Left cardiac atrium (tissue), 4 donors: ENCODE measurements at regions not wholly inside any gene's neighbourhood (a gene's known extent, or its start where the extent isn't known, plus 50 kb on each side); places are given as distances from the start of the nearest gene placed in this dataset.

Experiments used
- ATAC-seq, 2 donors: fragments of 200-7000 bp; cut with Tn5 transposase; one replicate each; pipeline ENCODE4 v1.9.1; 2020; ENCODE audit warnings: mild to moderate bottlenecking in 2 of 2, moderate library complexity in 2 of 2
- DNase-seq: peaks from one replicate; pipeline ENCODE4 v3.0.0-alpha.2; 2020
- intact Hi-C, 2 donors: fragments of 100-400 bp; cut with DNase I; formaldehyde crosslinking; loops; one replicate each; pipeline versions ENCODE4 v1.14.1 to v1.15.1; 2022 to 2023
- donor health status: DM: no; HTN: yes; CAD: no.
- donor health status: DM: no; HTN: yes; CAD: no; lungs with severe emphysema.
- donor health status: DM: yes; HTN: yes; CAD: no.
- donor health status: Dilated cardiomyopathy.

- DNase-seq (no peak), ATAC-seq (no peak)
- intact Hi-C loops = no loop called here
Measured at GRCh38 chr4:175470131-175470530, 341.9 kb downstream of the GPM6A start.

- no peak for ATAC-seq
- DNase-seq = no peak
- intact Hi-C loops = no loop called here
Measured at GRCh38 chr4:175480404-175480803, 331.7 kb downstream of the GPM6A start.

- intact Hi-C loops = no loop called here
- DNase-seq = no peak
- ATAC-seq = no peak
Measured at GRCh38 chr4:175499735-175500352, 312.2 kb downstream of the GPM6A start.

GRCh38 chr4:175504318-175504717, 307.7 kb downstream of the GPM6A start:
- ATAC-seq (no peak), DNase-seq (no peak)
- intact Hi-C loops = no loop called here

DNA sequence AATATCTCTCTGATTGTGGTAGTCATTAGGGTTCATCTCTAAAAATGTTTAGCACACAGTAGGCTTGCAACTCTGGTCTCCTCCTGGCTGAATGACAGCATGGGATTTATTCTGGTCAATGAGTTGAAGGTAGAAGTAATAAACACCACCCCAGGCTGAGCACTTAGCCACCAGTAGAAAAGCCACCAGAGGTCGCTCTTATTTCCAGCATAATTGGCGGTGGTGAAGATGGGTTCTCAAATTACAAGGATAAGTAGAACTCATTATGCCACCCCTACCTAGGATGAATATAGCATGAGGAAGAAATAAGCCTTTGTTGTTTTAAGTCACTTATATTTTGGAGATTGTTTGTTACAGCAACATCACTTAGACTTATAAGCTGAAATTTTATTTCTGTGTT, 302.7 kb downstream of the GPM6A start:
- ATAC-seq (no peak), DNase-seq (no peak)
- intact Hi-C loops = no loop called here

DNA sequence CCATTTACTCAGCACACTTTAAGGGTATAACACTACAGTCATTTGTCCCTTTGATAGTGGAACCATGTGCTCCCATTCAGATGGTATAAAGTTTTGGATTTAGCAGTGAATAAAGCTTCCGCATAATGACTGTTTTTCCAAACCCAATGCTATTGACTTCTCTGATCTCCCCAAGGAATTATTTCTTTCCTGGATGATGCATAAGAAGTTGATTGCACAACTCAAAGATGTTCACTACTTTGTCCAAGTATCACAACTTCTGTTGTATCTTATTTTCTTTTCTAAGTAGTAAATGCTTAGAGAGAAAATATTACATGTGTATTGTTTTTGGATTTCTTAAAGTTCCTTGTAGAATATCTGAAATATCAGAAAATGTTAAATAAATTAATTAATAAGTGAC, 300.2 kb downstream of the GPM6A start:
- intact Hi-C loops = no loop called here

GRCh38 chr4:175514174-175514573, 297.9 kb downstream of the GPM6A start:
- DNase-seq (no peak), ATAC-seq (no peak)
- intact Hi-C loops = no loop called here

More for the DNA sequence above, 300.2 kb downstream of the GPM6A start:
- DNase-seq (no peak), ATAC-seq (no peak)

GRCh38 chr4:175530655-175531054, 281.4 kb downstream of the GPM6A start:
- ATAC-seq = no peak
- intact Hi-C loops = no loop called here

DNA sequence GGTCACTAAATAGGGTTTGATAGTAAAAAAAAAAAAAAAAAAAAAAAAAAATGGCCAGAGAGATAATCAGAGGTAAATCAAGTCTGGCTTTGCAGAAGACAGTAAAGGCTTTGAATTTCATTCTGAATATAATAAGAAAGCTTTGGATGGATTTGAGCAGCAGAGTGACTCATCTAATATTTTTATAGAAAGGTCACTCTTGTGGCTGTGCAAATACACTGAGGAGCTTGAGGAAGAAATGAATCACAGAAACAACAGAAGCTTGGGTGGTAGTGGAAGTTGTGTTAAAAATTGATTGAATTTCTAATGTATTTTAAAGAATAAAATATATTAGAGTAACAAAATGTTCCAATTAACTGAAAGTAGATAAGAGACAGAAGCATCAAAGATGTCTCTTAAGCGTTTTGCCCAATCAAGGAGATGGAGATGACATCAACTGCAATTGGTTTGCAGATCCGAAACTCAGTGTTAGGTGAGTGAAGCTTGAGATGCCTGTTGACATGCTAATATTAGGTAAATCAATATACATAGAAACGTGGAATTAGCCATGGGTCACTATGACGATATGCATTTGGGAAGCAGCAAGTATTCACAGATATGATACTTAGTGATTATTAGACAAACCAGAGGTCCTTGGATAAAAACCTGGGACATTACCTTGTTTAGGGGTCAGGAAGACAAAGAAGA, 280.5 kb downstream of the GPM6A start:
- DNase-seq (no peak), ATAC-seq (no peak)

More at GRCh38 chr4:175530655-175531054, 281.4 kb downstream of the GPM6A start:
- no peak for DNase-seq

GRCh38 chr4:175536852-175537453, 275.1 kb downstream of the GPM6A start:
- no peak for ATAC-seq
- DNase-seq = no peak
- intact Hi-C loops = loop anchor here in 1 of 2 donors (5.0 kb wide), 1 partner anchor 775 kb away; no protein-coding TSS in a partner anchor

More for the DNA sequence above, 280.5 kb downstream of the GPM6A start:
- intact Hi-C loops = no loop called here

DNA sequence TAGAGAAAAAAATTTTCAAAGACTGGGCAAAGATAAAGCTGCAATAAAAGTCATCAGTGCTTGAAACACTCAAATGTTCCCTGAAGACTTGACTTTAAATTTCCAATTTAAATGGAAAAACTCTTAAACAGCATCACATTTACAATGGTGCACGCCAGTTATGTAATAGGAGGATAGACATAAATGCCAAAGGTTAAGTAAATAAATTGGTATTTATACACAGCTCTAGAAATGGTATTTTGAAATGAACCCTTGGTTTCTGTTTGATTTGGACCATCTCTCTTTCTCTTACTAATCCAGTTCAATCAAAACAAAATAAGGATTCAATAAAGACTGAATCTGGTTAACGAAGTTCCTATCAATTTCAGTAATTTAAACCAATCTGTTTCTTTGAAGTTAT, 272.6 kb downstream of the GPM6A start:
- no peak for DNase-seq
- ATAC-seq = no peak
- intact Hi-C loops = loop anchor here in 1 of 2 donors (5.0 kb wide), 1 partner anchor 777 kb away; no protein-coding TSS in a partner anchor

DNA sequence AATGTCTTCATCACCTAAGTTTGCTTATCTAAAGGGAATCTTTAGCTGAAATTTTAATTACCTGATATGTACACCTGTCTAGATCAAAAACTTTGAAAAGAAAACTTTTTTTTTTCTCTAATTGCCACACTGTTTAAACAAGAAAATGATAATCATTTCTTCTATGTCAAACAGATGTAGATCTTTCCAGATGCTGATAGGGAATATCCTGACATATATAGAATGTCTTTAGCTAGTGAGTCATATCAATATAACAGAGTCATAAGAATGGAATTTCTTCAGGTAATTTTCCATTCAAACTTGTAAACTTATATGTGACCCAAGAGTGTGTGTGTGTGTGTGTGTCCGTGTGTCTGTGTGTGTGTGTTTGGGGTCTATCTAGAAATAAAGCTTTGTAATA, 271.9 kb downstream of the GPM6A start:
- intact Hi-C loops = no loop called here
- DNase-seq (no peak), ATAC-seq (no peak)

- no peak for ATAC-seq
- intact Hi-C loops = no loop called here
- DNase-seq = no peak
Measured at GRCh38 chr4:175540732-175541131, 271.3 kb downstream of the GPM6A start.

GRCh38 chr4:175542786-175543185, 269.3 kb downstream of the GPM6A start:
- DNase-seq (no peak), ATAC-seq (no peak)
- intact Hi-C loops = no loop called here

- DNase-seq = no peak
- no peak for ATAC-seq
- intact Hi-C loops = no loop called here
Measured at GRCh38 chr4:175559126-175559525, 252.9 kb downstream of the GPM6A start.

DNA sequence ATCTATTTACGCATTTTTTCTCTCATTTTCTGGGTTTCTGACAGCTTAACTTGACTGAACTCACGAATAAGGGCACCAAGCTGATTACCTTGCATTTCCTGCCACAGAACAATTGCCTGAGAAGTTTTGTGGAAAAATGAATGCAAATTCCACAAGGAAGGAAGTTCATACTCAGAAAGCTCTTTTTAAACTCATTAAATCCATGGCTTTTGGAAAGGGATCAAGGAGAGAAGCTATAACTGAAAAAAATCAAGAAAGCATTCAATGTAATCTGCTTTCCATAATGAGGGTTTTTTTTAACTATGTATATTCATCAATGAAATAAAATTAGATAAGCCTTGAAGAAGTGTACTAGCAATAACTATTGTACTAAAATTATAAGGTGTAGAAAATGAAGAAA, 252.5 kb downstream of the GPM6A start:
- no peak for DNase-seq
- ATAC-seq = no peak
- intact Hi-C loops = no loop called here

- intact Hi-C loops = no loop called here
- DNase-seq = no peak
- ATAC-seq = peak in 1 of 2 donors; percentile 41
Measured at GRCh38 chr4:175560604-175561003, 251.5 kb downstream of the GPM6A start.

DNA sequence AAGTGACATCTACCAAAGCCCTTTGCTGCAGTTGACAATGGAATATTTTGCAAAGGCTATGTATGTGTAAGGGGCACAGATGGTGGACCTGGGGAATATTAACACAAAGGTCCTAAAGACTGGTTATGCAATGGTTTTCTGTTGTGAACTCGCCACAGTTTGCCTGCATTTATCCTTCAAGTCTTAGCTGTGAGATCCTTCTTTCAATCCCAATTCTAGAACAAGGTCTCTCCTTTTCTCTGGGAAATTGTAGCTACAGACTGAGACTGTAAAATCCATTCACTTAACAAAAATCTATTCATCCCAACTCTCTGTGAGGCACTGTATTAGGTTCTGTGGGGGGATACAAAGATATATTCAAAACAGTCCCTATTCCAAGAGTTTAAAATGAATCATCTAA, 250.4 kb downstream of the GPM6A start:
- no peak for ATAC-seq
- no peak for DNase-seq
- intact Hi-C loops = no loop called here

DNA sequence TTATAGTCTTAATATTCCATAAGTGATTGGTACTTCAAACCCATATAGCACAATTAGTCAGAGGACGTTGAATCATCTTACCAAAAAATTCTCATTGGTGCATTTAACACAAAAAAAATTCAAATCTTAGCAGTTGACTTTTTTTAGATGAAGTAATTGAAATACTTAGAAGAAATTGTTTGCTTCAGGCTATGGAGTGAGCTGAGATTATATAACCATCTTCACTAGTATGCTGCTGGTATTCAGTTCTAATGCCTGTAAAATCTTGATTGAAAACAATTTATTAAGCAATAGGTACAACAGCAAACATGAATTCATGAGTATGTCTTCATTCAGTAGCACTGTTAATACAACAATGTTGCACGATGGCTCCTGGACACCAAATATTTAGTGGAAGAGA, 250.0 kb downstream of the GPM6A start:
- intact Hi-C loops = no loop called here

GRCh38 chr4:175562542-175562941, 249.5 kb downstream of the GPM6A start:
- intact Hi-C loops = no loop called here
- no peak for DNase-seq
- no peak for ATAC-seq

More for the DNA sequence above, 250.0 kb downstream of the GPM6A start:
- no peak for DNase-seq
- ATAC-seq = no peak
